Esophagus muscularis mucosa (tissue), 4 donors: ENCODE measurements at regions not wholly inside any gene's neighbourhood (a gene's known extent, or its start where the extent isn't known, plus 50 kb on each side); places are given as distances from the start of the nearest gene placed in this dataset.

Source experiments
- DNase-seq: peaks from one replicate; pipeline ENCODE4 v3.0.0-alpha.2; 2017; ENCODE audit errors: extremely low spot score
- H3K27ac ChIP-seq, 4 donors: fragments of 200-600 bp; sonication (generic); replicated peaks in 1 of 4; 1 replicate in 3 of 4; 2 replicates in 1 of 4; pipeline ENCODE4 v1.5.1; 2016 to 2019; ENCODE audit warnings: mild to moderate bottlenecking in 1 of 4
- H3K27me3 ChIP-seq, 4 donors: fragments of 200-600 bp; sonication (generic); one replicate each; pipeline versions ENCODE4 v1.5.1 to v1.6.0; 2016 to 2019
- H3K36me3 ChIP-seq, 4 donors: fragments of 200-600 bp; sonication (generic); one replicate each; pipeline ENCODE4 v1.5.1; 2016 to 2019
- H3K4me1 ChIP-seq, 4 donors: fragments of 200-600 bp; sonication (generic); one replicate each; pipeline ENCODE4 v1.5.1; 2016 to 2019
- H3K4me3 ChIP-seq, 4 donors: fragments of 200-600 bp; sonication (generic); 1 replicate in 2 of 4; 2 replicates in 2 of 4; pipeline ENCODE4 v1.5.1; 2016 to 2019; ENCODE audit warnings: mild to moderate bottlenecking in 4 of 4, moderate library complexity in 1 of 4
- H3K9me3 ChIP-seq, 4 donors: fragments of 200-600 bp; sonication (generic); 1 replicate in 3 of 4; 2 replicates in 1 of 4; pipeline ENCODE4 v1.5.1; 2016 to 2019
- EP300 ChIP-seq: sonication (generic); formaldehyde crosslinking; IDR thresholded peaks from one replicate; pipeline ENCODE4 v1.6.1; 2017; ENCODE audit warnings: antibody characterized with exemption
- POLR2A ChIP-seq: fragments of 450-650 bp; IDR thresholded peaks from one replicate; pipeline ENCODE4 v1.6.1; 2017; ENCODE audit warnings: antibody characterized with exemption, moderate library complexity, mild to moderate bottlenecking, low read depth
- POLR2AphosphoS5 ChIP-seq, 2 donors: sonication (generic); formaldehyde crosslinking; IDR thresholded peaks; one replicate each; pipeline ENCODE4 v1.6.1; 2017; ENCODE audit warnings: antibody characterized with exemption in 2 of 2
- WGBS: methylation state at CpG from one replicate; pipeline ENCODE4 v1.1.5; 2018; 5-methylcytosine and 5-hydroxymethylcytosine counted together
- intact Hi-C: fragments of 100-400 bp; cut with DNase I; formaldehyde crosslinking; loops from one replicate; pipeline ENCODE4 v1.15.1; 2023
- TF ChIP-seq, protein P1 (sequence below), 3 experiments: fragments of 200-600 bp in 2 of 3; fragments of 450-650 bp in 1 of 3; sonication (generic) in 2 of 3; IDR thresholded peaks; one replicate each; pipeline ENCODE4 v1.5.1; 2017 to 2019; ENCODE audit warnings: antibody characterized with exemption in 3 of 3, mild to moderate bottlenecking in 2 of 3, moderate library complexity in 1 of 3

- Histone ChIP-seq H3K9me3 (no peaks in the 10 kb centered on the region), H3K4me3 (no peak overlapping the region), H3K4me1 (no peaks in the 10 kb centered on the region), H3K27me3 (no peaks in the 10 kb centered on the region), H3K36me3 (no peaks in the 10 kb centered on the region), H3K27ac (no peak overlapping the region)
- 91% methylated on average over 2 of the region's 2 CpGs for WGBS
- intact Hi-C loops = no loop called here
- TF ChIP-seq POLR2AphosphoS5 (IDR thresholded peaks at IDR 0.05) (no peak), POLR2A (no peak), EP300 (no peak)
- TF ChIP-seq, protein P1, sequence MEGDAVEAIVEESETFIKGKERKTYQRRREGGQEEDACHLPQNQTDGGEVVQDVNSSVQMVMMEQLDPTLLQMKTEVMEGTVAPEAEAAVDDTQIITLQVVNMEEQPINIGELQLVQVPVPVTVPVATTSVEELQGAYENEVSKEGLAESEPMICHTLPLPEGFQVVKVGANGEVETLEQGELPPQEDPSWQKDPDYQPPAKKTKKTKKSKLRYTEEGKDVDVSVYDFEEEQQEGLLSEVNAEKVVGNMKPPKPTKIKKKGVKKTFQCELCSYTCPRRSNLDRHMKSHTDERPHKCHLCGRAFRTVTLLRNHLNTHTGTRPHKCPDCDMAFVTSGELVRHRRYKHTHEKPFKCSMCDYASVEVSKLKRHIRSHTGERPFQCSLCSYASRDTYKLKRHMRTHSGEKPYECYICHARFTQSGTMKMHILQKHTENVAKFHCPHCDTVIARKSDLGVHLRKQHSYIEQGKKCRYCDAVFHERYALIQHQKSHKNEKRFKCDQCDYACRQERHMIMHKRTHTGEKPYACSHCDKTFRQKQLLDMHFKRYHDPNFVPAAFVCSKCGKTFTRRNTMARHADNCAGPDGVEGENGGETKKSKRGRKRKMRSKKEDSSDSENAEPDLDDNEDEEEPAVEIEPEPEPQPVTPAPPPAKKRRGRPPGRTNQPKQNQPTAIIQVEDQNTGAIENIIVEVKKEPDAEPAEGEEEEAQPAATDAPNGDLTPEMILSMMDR (IDR thresholded peaks at IDR 0.05) = no peak
- no peak for DNase-seq
These were observed 645.1 kb downstream of the SLC16A7 start for GRCh38 chr12:60240891-60241290.

GRCh38 chr12:60251091-60251490 lies 655.3 kb downstream of the SLC16A7 start:
- WGBS = 25% methylated on average over 3 of the region's 3 CpGs
- no peak overlapping the region for H3K27ac ChIP-seq
- intact Hi-C loops = no loop called here

DNA sequence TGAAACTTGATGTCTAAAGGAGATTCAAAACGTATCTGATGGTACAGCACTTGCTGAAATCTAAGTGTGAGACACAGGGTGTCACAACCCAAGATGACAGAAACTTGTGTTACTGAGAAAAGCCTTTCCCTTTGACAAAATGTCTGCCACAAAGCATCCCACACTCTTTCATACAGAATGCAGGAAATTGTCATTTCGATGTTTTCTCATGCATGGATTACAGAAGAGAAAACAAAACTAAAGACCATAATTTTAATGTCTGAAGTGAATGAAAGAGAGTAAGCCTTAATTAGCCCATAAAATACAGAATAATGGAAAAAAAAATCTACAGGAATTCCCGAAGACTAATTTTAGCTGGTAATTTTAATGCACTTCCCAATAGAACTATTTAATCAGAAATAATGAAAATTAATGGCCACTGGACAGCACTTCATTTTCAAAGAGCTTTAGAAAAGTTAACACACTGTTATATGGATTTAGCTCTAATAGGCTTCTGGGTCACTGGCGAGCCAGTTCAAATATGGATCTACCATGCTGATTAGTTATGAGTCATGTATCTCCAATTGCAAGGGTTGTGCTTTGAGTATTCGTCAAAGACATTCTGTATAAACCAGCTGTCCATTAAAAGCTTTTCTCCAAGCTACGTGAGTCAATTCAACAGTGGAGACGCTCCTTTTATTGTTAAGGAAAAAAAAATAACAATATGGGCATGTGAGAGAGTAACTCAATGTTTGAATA lies 656.7 kb downstream of the SLC16A7 start:
- no peaks in the 10 kb centered on the region for H3K27me3 ChIP-seq
- WGBS = 78% methylated on average over 7 of the region's 7 CpGs
- no peak overlapping the region for H3K4me3 ChIP-seq
- no peaks in the 10 kb centered on the region for H3K9me3 ChIP-seq
- intact Hi-C loops = no loop called here
- H3K4me1 ChIP-seq = peaks cover 0 to 8% (median 4%) of the 10 kb centered on the region in 4 donors
- no peak for TF ChIP-seq EP300
- TF ChIP-seq POLR2A = no peak
- TF ChIP-seq, protein P1 (IDR thresholded peaks at IDR 0.05) = no peak
- TF ChIP-seq POLR2AphosphoS5 (IDR thresholded peaks at IDR 0.05) = no peak
- H3K27ac ChIP-seq = no peak overlapping the region
- DNase-seq = no peak
- H3K36me3 ChIP-seq = no peaks in the 10 kb centered on the region

More at GRCh38 chr12:60251091-60251490, 655.3 kb downstream of the SLC16A7 start:
- DNase-seq = no peak
- H3K4me1 ChIP-seq = no peaks in the 10 kb centered on the region
- no peaks in the 10 kb centered on the region for H3K27me3 ChIP-seq
- no peaks in the 10 kb centered on the region for H3K9me3 ChIP-seq
- H3K4me3 ChIP-seq = no peak overlapping the region
- TF ChIP-seq POLR2AphosphoS5 (IDR thresholded peaks at IDR 0.05) (no peak), POLR2A (no peak), EP300 (no peak)
- TF ChIP-seq, protein P1 (IDR thresholded peaks at IDR 0.05) = no peak
- no peaks in the 10 kb centered on the region for H3K36me3 ChIP-seq

DNA sequence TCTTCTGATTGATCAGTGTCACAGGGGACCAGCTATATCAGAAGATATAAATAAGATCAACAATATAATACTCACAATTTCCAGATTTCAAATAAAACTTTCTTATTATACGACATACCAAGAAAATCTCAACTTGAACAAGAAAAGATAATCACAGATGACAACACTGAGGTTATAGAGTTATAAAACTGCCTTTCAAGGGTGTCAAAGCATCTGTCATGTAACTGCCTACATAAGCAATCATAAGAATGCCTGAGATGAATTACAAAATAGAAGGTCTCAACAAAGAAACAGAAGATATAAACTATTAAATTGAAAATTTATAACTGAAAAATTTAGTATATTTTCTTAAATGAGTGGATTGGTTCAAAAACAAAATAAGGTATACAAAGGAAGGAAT lies 659.2 kb downstream of the SLC16A7 start:
- 92% methylated on average over 1 of the region's 1 CpG for WGBS
- intact Hi-C loops = no loop called here

More for the DNA sequence above, 659.2 kb downstream of the SLC16A7 start:
- TF ChIP-seq EP300 (no peak), POLR2AphosphoS5 (IDR thresholded peaks at IDR 0.05) (no peak), POLR2A (no peak)
- TF ChIP-seq, protein P1 (IDR thresholded peaks at IDR 0.05) = no peak
- Histone ChIP-seq H3K4me3 (no peak overlapping the region), H3K9me3 (no peaks in the 10 kb centered on the region), H3K27me3 (no peaks in the 10 kb centered on the region), H3K36me3 (no peaks in the 10 kb centered on the region), H3K4me1 (peaks cover 0 to 8% (median 4%) of the 10 kb centered on the region in 4 donors), H3K27ac (no peak overlapping the region)
- no peak for DNase-seq
